ENCODE measurements at regions not wholly inside any gene's neighbourhood (a gene's known extent, or its start where the extent isn't known, plus 50 kb on each side); places are given as distances from the start of the nearest gene placed in this dataset.

DNA sequence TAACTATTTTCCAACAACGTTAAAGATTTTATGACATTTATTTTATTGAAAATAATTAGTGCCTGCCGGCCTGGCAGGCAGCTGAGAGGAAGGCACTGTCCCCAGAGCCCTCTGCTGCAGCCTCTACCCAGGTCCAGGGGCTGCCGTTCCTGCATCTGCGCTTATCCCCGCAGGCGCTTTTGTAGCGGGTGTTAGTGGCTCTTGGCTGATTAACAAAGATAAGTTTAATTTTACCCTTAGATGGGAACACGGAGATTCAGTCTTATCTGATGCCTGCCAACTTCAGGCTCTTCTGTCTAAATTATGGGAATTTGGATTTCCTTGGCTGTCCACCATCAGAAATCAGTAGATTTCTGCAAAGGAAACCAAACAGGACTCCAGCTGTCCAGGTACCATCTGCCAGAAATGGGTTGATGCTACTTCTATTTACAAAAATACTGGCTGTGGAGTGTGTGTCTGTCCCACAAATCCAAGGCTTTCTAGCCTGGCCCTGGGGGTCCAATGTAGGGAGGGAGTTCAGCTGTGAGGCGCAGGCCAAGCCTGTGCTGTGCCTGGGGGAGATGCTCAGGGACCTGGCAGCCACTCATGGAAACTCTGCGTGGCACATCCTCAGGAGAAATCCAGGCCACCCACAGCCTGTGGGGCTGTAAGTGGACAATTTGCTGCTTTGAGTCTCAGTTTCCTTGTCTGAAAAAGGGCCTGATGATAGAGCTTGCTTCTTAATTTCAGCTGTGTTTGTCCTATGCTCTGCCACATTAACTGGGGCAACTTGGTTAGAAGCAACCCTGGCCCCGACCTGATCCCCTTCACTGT lies 62.0 kb upstream of the IGFBP3 start:
- no peak for DNase-seq (ENCODE audit: low read depth)

DNA sequence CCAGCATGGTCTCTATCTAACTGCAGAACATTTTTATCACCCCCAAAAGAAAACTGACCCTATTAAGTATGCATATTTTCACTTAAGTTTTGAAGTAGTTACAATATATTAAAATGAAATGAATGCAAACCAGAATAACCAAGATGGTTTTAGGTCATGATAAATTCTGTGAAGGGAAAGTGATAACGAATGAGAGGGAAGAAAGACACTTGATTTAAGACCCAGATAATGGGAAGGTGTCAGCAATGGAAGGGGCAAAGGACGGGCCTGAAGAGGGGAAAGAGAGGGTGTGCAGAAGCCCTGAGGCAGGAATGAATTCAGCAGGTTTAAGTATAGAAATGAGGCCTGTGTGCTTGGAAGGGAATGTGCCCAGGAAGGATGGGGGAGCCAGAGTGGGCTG lies 61.1 kb upstream of the IGFBP3 start:
- DNase-seq (ENCODE audit: low read depth) = no peak

DNA sequence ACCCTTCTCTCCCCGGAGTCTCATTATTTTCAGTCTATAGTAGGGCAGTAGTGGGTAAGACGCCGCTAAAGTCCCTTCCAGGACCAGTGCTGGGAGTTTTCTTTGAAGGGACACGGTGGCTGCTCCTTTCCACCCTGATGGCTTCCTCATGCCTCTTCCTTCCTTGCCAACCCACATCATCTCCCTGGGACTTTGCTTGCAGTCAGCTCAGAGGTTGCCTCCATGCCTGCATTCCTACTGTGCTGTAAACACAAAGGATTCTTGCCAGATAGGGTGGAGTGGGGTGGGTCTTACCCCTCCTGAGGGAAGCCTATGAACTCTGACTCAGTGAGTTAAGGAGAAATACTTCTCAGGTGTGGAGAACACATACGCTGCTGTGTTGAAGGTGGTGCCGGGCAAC lies 59.9 kb upstream of the IGFBP3 start:
- no peak for DNase-seq (ENCODE audit: low read depth)

DNA sequence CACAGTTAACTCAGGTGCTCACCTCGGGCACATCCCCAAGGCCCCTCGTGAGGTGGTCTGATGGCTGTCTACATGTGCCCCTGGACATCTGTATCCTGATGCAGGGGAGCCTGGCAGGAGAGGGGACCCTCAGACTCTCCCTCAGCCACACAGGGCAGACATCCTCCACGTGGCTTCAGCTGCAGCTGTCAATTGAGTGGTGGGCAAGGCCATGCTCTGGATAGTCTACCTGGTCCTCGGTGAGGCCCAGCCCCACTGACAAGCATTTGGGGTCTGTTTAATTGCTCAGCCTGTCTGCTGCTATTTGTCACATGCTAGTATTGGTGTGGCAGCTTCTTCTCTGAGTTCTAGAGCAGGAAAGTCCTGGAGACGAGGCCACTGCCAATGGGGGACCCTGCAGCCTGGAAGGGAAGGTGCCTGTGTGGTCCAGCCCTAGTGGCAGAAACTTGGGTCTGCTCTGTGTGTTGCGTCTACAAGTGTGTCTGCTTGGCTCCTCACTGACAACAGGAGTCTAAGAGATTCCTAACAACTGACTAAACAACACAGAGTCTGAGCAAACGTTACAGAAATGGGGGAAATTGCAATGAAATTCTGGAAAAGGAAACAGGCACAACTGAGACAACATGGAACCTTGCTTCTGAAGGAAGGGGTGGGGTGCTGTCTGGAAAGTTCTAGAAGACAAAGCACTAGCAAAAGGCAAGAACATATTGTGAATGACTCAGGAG lies 59.3 kb upstream of the IGFBP3 start:
- peak; percentile 44 for DNase-seq (ENCODE audit: low read depth)

DNA sequence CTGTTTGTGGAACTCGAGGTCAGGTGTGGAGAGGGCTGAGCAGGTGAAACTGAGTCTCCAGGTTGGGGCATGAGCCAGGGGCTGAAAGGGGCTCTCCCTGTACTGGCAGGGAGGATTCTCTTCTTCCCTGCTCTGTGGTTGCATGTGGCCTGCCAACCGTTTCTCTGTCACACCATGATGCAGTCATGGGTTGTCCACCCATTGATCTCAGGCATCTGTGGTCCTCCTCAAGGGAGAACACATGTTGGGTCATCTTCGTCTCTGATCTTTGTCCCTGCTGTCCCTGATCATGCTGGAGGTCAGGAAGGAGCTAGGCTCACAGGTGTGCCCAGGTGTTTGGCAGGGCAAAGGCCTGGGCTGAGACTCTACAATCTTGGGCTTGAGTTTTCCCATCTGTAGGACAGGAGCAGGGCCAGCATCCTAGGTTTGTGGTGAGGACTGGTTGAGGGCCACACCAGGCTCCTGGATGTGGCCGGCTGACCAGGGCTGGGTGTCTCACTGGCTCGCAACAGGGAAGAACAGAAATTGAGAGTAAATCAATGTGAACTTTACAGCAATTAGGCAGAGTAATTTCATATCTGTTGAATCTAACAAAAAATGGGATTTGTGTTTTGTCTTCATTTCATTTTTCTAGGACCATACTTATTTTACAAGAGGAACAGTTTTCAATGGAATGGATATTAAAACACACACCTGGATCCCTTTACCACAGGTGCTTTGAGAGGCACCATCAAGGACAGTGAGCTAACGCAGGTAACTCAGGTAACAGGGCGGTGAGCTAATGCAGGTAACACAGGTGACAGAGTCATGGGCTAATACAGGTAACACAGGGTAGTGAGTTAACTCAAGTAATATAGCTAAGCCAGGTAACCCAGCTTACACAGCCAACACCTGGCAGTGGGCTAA lies 58.5 kb upstream of the IGFBP3 start:
- no peak for DNase-seq (ENCODE audit: low read depth)

DNA sequence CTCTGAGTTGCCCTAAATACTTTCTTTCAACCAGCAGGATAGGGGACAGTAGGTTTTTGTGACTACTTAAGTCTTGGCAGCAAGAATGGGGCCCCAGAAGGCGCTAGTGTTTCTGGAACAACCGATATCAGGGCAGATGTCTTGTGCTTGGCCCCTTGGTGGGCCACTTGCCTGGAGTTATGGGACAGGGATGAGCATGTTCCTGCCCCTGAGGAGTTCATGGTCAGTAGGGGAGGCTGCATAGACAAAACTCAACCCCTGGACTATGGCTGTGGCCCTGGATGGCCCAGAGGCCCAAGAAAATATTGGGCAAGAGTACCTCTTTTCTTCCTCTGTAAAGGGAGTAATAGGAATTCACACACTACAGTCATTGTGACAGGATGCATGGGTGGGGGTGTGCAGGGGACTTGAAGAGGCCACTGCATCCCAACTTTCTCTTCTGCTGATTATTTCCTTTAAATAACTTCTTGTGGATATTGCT lies 57.7 kb upstream of the IGFBP3 start:
- no peak for DNase-seq (ENCODE audit: low read depth)

DNA sequence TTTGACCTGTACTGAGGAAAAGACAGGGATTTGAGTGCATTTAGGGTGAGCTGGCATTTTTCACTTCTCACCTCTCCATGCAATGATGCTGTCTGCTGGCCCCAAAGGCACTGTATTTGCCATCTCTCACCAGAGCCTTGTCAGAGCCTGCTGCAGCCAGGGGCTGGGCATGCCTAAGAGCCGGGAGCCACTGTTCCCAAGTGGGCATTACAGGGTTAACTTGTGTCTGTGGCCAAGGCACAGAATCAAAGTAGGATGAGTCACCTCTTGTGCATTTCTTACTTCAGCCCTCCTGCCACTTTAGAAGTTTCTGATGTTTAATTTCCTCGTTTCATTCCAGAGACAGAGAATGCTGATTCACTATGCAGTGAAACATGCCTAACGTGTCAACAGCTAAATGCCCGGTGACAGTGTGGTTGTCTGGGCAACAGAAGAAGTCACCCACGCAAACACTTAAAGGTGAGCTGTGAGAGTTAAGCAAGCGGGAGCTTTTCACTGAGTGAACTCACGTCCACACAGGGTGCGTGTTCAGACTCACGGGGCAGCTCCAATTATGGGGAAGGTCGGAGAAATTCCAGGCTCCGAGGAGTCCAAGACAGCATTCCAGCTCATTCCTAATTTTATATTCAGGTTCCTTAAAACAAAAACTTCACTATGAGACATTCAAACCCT lies 57.1 kb upstream of the IGFBP3 start:
- DNase-seq (ENCODE audit: low read depth) = peak; percentile 97

DNA sequence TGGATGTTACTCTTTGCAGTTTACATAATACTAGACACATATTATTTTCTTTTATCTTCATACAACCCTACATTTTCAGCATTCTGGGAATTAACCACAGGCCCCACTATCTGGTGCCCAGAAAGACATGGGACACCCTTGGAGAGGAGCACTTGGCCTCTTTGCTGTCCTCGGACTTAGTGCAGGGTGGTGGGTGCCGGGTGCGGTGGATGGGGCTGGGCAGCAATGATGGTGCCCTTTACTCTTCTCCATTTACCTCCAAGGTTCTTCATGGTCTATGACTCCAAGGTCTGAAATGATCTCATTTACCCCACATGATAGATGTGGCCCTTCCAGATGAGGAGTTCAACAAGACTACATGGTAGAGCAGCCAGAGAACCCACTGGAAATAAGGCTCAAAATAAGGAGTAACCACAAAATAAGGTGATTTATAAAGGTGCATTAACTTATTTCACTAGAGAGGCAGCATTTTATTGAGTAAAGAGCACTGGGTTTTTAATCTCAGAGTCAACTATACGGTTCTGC lies 56.2 kb upstream of the IGFBP3 start:
- DNase-seq (ENCODE audit: low read depth) = no peak

DNA sequence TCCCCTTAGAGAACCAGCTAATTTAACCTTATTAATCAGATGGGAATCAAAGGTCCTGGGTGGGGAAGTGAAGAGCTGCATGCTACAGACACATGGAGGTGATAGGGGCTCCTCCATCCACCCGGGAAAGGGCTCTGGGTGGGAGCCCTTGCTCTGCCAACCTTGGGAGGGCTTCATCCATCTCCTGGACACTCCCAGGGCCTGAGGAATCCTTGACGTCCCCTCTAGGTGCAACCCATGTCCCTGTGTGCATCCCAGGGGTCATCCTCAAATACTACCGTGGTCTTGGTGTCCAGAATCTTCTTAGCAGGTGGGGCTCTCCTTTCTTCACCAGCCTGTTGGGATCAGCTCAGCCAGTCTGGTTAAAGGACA lies 55.4 kb upstream of the IGFBP3 start:
- DNase-seq (ENCODE audit: low read depth) = no peak

DNA sequence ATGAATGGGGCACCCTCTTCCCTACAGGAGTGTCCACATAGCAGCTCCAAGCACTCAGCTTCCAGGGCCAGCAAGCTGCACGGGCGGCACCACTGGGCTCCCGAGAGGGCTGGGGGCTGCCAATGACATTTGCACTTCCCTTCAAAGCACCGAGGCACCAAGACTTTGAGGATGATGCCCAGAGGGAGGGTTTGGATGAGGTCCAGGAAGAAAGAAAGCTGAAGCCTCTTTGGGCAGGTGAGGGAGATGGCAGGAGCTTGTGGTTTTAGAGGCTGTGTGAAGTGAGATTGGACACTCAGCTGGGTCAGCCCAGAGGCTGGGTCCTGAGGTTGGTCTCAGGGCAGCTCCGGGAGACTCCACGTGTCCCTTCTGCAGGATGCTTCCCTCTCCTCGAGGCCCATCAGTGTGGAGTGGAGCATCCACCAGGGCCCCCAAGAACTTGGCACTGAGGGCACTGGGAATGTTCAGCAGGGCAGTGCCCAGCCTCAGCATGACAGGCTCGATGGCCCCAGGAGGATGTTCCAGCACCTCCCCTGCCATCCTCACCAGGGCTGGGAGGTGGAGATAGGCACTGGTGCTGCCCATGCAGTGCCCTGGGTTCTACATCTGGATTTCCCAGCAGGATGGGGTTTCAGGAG lies 54.9 kb upstream of the IGFBP3 start:
- no peak for DNase-seq (ENCODE audit: low read depth)

DNA sequence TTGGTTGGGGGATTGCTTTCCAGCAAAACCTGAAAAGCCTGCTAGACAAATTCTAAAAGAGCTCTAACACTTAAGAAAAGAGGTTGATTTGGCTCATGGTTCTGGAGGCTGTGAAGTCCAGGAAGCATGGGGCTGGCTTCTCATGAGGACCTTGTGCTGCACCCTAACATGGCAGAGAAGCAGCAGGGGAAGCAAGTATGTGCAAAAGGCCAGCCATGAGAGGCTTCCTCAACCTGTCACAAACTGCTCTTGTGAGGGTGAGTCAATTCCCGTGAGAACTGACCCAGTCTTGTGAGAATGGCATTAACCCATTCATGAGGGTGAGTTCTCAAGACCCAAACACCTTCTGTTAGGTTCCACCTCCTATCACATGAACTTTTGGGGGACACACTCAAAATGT lies 54.3 kb upstream of the IGFBP3 start:
- no peak for DNase-seq (ENCODE audit: low read depth)

DNA sequence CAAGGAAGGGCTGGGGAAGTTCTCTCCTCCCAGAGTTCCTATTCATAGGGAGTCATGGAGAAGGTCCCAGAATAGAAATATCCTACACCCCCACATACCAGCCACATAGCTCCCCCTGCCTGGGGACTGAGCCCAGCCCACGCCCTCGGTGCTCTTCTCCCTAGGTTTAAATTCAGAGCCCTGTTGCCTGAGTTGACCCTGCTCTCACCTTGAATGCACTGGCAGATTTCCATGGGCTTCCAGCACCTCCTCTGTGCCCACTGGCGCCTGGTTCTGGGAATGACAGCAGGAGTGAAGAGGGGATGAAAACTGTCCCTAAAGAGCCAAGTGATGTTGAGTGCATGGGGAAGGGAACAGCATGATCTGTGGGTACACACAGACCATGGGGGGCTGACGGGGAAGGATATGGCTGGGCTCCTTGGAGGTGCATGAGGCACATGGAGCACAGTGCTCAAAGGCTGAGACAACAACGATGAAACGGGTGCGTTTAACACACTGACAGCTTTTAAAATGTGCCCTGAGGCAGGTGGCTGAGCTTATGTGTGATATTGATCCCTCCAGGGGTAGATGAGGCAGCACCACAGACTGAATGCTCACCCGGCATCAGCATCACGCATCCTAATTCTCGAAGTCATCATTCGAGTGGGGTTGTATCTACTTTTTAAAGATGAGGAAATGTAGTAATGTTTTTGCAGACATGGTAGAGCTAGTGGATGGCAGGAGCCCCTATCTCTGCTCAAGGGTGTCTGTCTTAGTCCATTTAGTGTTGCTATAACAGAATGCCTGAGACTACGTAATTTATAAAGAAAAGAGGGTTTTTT lies 53.7 kb upstream of the IGFBP3 start:
- no peak for DNase-seq (ENCODE audit: low read depth)

DNA sequence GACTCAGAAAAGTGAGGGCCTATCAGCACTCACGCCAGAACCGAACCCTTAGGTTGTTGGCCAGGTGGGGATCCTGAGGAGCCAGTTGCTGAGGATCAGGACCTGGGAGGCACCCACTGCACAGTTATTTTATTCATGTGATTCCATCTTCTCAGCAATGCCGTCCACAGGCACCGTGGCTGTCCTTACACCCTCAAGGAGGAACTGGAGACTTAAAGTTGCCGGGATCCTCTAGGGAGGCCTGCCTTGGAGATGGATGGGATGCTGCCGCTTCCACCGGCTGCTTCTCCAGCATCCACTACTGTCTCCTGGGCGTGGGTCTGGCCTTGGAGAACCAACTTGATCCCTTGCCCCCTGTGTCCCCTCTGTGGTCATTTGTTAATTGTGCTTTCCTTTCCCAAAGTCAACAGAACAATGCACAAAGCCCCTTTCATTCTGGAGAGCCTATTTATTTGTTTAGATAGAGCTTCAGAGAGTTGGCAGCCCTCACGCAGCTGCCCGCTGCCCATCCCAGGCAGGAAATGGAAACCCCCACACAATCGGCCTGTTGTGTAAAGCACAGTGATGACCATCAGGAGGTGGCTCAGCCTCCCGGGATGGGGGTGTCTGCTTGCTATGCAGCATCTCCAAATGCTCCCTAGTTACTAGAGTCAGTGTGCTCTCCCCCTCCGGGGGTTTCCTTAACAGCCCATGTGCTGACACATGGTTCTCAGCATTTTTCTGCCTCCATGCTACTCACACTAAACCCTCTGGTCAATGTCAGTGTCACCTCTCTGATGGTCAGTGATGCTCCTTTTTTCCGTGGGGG lies 52.9 kb upstream of the IGFBP3 start:
- DNase-seq (ENCODE audit: low read depth) = no peak

DNA sequence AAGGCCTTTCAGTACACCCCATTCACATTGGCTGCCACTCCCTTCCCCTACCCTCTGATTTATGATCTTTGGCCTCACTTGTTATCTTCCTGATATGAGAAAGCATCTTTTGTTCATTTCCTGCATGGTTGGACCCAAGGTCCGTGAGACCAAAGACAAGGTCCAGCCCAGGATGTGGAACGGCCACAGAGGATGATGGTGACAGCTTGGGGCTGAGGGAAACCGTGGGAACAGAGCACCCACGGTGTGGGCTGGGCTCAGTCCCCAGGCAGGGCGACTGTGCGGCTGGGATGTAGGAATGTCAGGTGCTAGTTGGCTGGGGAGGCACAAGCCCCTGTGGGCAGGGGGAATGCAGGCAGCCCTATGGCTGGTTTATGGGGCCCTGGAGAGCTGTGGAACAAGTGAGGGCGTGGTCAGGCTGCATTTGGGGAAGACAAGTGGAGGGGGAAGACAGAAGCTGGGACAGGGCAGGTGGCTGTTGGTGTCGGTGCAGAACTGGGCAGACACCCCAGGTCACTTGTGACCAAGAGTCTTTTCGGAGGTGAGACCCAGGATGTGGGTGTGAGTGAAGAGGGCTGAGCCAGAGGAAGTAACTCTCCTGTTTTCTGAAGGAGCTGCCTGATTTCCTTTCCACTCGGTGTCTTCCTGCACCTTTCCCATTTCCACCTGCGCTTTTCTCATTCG lies 51.7 kb upstream of the IGFBP3 start:
- DNase-seq (ENCODE audit: low read depth) = no peak

DNA sequence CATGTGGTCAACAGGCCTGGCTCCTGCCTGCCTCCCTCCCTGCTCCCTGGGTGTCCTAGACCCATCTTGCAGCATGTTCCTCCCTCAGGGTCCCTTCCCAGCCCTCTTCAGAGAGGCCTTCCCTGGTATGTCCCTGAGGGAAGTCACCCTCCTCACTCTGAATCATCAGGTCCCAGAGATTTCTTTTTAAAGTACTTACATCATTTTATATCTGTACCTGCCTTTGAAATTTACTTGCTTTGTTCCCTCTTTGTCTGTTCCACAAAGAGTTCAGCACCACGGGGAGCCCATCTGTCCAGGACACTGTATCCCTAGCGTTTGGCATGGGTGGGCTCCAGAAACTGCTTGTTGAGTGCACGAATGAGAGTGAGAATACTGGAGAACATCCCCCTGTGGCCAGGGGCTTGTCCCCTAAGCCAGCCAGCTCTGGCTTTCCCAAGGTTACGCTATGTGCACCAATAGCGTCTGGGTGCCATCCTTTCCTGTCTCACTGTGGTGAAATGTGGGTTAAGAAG lies 50.6 kb upstream of the IGFBP3 start:
- no peak for DNase-seq (ENCODE audit: low read depth)

DNA sequence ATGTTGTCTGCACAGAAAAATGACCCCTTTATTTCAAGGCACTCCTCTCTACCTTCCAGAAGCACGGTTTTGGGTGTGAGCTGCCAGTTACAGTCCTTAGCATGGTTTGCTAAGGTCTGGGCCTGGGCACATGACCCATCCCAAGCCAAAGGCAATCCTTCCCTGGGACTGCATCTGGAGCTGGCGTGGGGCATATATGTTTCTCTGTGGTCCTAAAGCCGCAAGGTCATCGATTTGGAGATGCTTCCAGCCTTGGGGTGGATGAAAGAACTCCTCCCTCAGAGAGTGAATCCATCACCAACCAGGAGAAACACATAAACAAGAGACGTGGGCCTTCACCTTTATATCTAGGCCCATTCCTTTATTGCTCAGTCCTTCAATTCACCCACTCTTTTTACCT lies 50.1 kb upstream of the IGFBP3 start:
- DNase-seq (ENCODE audit: low read depth) = no peak
